Natural killer cell (primary cell): ENCODE measurements at regions not wholly inside any gene's neighbourhood (a gene's known extent, or its start where the extent isn't known, plus 50 kb on each side); places are given as distances from the start of the nearest gene placed in this dataset.

ENCODE experiments used
- ATAC-seq, 3 donors: fragments of 150-1000 bp in 2 of 3; fragments of 200-7000 bp in 1 of 3; cut with Tn5 transposase; 1 replicate in 1 of 3; 2 replicates in 2 of 3; pipeline ENCODE4 v1.10.0; 2021; ENCODE audit warnings: mild to moderate bottlenecking in 2 of 3, moderate library complexity in 2 of 3
- DNase-seq, 2 donors: peaks; one replicate each; pipeline versions ENCODE4 v3.0.0 to v3.0.0-alpha.2; 2013 to 2021; ENCODE audit warnings: mixed read lengths in 1 of 2
- H3K27ac ChIP-seq: one replicate; pipeline ENCODE4 v1.5.1; 2013; ENCODE audit warnings: mild to moderate bottlenecking, low read length
- H3K27me3 ChIP-seq: one replicate; pipeline ENCODE4 v1.6.1; 2013; ENCODE audit warnings: low read length; ENCODE audit not compliant: control insufficient read depth, insufficient read depth
- H3K36me3 ChIP-seq: one replicate; pipeline ENCODE4 v1.6.1; 2013; ENCODE audit warnings: low read length; ENCODE audit not compliant: control insufficient read depth, insufficient read depth
- H3K4me1 ChIP-seq: one replicate; pipeline ENCODE4 v1.6.1; 2013; ENCODE audit warnings: low read length; ENCODE audit not compliant: control insufficient read depth, insufficient read depth
- H3K4me3 ChIP-seq: one replicate; pipeline ENCODE4 v1.5.1; 2013; ENCODE audit warnings: low read length
- H3K9me3 ChIP-seq: one replicate; pipeline ENCODE4 v1.6.1; 2013; ENCODE audit warnings: low read length; ENCODE audit not compliant: control insufficient read depth, insufficient read depth
- H3K27ac Mint-ChIP-seq, 2 donors: one replicate each; pipeline ENCODE4 v1.8.0; 2022; ENCODE audit warnings: mild to moderate bottlenecking in 2 of 2, mixed read lengths in 2 of 2, moderate library complexity in 1 of 2
- H3K27me3 Mint-ChIP-seq, 2 donors: one replicate each; pipeline ENCODE4 v1.8.0; 2022; ENCODE audit warnings: low read depth in 2 of 2, mixed read lengths in 2 of 2
- H3K36me3 Mint-ChIP-seq: one replicate; pipeline ENCODE4 v1.8.0; 2022; ENCODE audit warnings: mixed read lengths
- H3K4me1 Mint-ChIP-seq, 2 donors: one replicate each; pipeline ENCODE4 v1.8.0; 2022; ENCODE audit warnings: mixed read lengths in 2 of 2
- H3K4me3 Mint-ChIP-seq: one replicate; pipeline ENCODE4 v1.8.0; 2022; ENCODE audit warnings: mild to moderate bottlenecking, moderate library complexity, mixed read lengths
- H3K9me3 Mint-ChIP-seq, 2 donors: one replicate each; pipeline ENCODE4 v1.8.0; 2022; ENCODE audit warnings: mixed read lengths in 2 of 2
- WGBS: methylation state at CpG from one replicate; pipeline ENCODE4 v1.1.7; 2013; ENCODE audit warnings: missing lambda C conversion rate; ENCODE audit not compliant: insufficient coverage; 5-methylcytosine and 5-hydroxymethylcytosine counted together
- intact Hi-C: fragments of 100-400 bp; cut with micrococcal nuclease; formaldehyde crosslinking; loops from one replicate; pipeline ENCODE4 v1.14.2; 2022
- TF ChIP-seq, protein P1 (sequence below): fragments of 200-600 bp; IDR thresholded peaks from one replicate; pipeline ENCODE4 v1.8.0; 2022; ENCODE audit warnings: antibody characterized with exemption

GRCh38 chr20:11847827-11848226 is 69.9 kb upstream of the BTBD3 start:
- intact Hi-C loops, result no loop called here
- DNase-seq (no peak), ATAC-seq (no peak)
- H3K36me3 Mint-ChIP-seq, result no peaks in the 10 kb centered on the region
- TF ChIP-seq, protein P1, sequence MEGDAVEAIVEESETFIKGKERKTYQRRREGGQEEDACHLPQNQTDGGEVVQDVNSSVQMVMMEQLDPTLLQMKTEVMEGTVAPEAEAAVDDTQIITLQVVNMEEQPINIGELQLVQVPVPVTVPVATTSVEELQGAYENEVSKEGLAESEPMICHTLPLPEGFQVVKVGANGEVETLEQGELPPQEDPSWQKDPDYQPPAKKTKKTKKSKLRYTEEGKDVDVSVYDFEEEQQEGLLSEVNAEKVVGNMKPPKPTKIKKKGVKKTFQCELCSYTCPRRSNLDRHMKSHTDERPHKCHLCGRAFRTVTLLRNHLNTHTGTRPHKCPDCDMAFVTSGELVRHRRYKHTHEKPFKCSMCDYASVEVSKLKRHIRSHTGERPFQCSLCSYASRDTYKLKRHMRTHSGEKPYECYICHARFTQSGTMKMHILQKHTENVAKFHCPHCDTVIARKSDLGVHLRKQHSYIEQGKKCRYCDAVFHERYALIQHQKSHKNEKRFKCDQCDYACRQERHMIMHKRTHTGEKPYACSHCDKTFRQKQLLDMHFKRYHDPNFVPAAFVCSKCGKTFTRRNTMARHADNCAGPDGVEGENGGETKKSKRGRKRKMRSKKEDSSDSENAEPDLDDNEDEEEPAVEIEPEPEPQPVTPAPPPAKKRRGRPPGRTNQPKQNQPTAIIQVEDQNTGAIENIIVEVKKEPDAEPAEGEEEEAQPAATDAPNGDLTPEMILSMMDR, result no peak
- no peak overlapping the region for H3K27ac ChIP-seq
- H3K4me3 Mint-ChIP-seq, result no peak overlapping the region
- no peaks in the 10 kb centered on the region for H3K27me3 ChIP-seq
- H3K27me3 Mint-ChIP-seq, result no peaks in the 10 kb centered on the region
- no peaks in the 10 kb centered on the region for H3K9me3 ChIP-seq
- WGBS, result 93% methylated on average over 1 of the region's 2 CpGs
- no peak overlapping the region for H3K27ac Mint-ChIP-seq
- peaks cover 7 to 9% of the 10 kb centered on the region in 2 donors for H3K9me3 Mint-ChIP-seq
- no peaks in the 10 kb centered on the region for H3K36me3 ChIP-seq
- H3K4me1 ChIP-seq, result no peaks in the 10 kb centered on the region
- no peak overlapping the region for H3K4me3 ChIP-seq
- no peaks in the 10 kb centered on the region for H3K4me1 Mint-ChIP-seq

DNA sequence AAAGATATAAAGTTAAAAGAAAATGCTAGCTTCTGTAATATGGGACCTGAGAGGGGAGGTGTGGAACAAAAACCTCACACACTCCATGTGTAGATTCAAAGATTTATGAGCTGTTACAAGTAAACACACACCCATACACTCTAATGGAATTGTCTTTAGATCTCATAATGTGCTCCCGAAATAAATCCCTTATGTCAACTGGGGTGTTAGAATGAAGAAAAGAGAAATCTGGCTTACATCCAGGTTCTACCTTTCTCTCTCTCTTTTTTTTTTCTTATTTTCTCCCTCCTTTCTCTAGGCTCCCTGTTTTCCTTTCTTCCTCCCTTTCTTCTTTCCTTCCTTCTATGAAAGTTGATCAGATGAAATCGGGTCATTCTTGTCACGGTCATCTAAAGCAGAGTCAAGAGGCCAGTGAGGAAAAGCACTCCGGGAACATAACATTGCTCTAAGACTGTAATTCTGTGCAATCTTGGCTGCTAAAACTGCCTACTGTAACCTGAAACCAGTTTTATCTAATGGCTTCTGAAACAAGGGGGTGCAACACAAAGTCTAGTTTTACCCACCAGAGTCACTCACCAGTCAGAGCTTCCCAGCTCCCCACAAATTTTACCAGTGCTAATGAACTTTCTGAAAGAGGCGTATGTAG is 68.3 kb upstream of the BTBD3 start:
- no peaks in the 10 kb centered on the region for H3K4me1 Mint-ChIP-seq
- DNase-seq (no peak), ATAC-seq (no peak)
- no peak overlapping the region for H3K4me3 Mint-ChIP-seq
- no peak overlapping the region for H3K4me3 ChIP-seq
- no peaks in the 10 kb centered on the region for H3K4me1 ChIP-seq
- 94% methylated on average over 4 of the region's 5 CpGs for WGBS
- no peaks in the 10 kb centered on the region for H3K9me3 ChIP-seq
- intact Hi-C loops, result no loop called here
- no peak overlapping the region for H3K27ac Mint-ChIP-seq
- H3K36me3 ChIP-seq, result no peaks in the 10 kb centered on the region
- no peak overlapping the region for H3K27ac ChIP-seq
- no peaks in the 10 kb centered on the region for H3K36me3 Mint-ChIP-seq
- peaks cover 5 to 8% of the 10 kb centered on the region in 2 donors for H3K9me3 Mint-ChIP-seq
- no peaks in the 10 kb centered on the region for H3K27me3 ChIP-seq
- no peaks in the 10 kb centered on the region for H3K27me3 Mint-ChIP-seq
- TF ChIP-seq, protein P1, result no peak

DNA sequence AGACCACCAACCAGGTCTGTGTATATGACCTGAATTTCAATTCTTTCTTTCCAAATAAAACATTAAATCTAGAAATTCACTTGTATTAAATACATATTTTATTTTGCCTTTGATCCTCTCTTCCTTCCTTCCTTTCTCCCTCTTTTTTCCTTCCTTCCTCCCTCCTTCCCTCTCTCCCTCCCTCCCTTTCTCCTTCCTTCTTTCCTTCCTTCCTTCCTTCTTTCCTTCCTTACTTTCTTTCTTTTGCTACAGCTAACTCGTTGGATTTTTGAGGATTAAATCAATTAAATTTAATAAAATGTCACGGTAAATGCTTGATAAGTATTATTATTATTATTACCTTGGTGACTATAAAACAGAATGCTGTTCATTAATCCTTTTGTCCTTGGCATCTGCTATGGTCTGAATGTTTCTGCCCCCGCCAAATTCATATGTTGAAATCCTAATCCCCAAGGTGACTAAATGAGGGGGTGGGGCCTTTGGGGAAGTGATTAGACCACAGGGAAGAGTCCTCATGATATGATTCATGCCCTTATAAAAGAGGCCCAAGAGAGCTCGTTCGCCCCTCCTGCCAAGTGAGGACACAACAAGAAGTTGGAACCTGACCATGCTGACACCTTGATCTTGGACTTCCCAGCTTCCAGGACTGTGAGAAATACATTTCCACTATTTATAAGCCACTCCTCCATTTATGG is 67.6 kb upstream of the BTBD3 start:
- Mint-ChIP-seq H3K27me3 (no peaks in the 10 kb centered on the region), H3K27ac (no peak overlapping the region), H3K4me1 (no peaks in the 10 kb centered on the region), H3K36me3 (no peaks in the 10 kb centered on the region), H3K4me3 (no peak overlapping the region), H3K9me3 (peaks cover 5 to 6% of the 10 kb centered on the region in 2 donors)
- DNase-seq, result no peak
- no peak overlapping the region for H3K4me3 ChIP-seq
- intact Hi-C loops, result no loop called here
- H3K36me3 ChIP-seq, result no peaks in the 10 kb centered on the region
- ATAC-seq, result no peak
- TF ChIP-seq, protein P1, result no peak
- no peaks in the 10 kb centered on the region for H3K27me3 ChIP-seq
- no peaks in the 10 kb centered on the region for H3K9me3 ChIP-seq
- WGBS, result 87% methylated on average over 3 of the region's 5 CpGs
- H3K27ac ChIP-seq, result no peak overlapping the region
- no peaks in the 10 kb centered on the region for H3K4me1 ChIP-seq
